ENCODE measurements at regions not wholly inside any gene's neighbourhood (a gene's known extent, or its start where the extent isn't known, plus 50 kb on each side); places are given as distances from the start of the nearest gene placed in this dataset.

DNA sequence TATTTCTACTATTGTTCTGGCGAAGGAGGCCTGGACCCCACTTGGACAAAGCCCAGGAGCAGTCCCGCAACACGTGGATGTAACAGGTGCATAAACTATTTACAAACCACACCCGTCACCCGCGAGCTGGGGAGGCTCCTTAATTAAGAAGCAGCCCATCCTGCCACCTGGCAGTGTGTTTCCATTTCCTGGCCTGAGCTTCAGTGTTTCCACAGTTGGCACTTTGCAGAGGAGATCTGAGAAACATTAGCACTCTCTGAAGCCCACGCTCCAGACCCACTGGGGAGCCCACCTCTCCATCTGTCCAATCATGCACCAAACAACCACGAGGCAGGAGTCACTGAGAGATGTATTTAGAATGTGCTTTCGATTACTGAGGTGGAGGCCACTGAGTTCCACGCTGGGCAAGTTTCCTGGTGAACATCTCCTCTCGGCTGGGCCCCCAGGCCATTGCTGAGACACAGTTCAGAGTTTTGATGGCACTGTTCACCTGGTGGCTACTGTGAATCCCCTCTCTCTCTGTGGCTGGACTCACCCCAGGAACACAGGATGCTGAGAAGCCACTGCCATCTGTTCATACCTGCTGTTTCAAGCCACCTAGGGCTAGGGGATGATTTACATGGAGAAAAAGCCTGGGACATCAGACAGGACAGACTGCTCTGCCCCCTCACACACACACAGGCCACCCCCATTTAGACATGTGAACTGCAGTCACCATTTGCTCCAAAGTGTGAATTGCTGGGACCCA, 129.1 kb downstream of the AIPL1 start:
- CTCF ChIA-PET, result no interaction called here
- Mint-ChIP-seq H3K36me3 (no peaks in the 10 kb centered on the region), H3K4me3 (no peak overlapping the region), H3K27me3 (ENCODE audit: low read depth) (no peaks in the 10 kb centered on the region; the same call in 1 of the 2 replicates), H3K27ac (no peak overlapping the region), H3K4me1 (peaks cover 4% of the 10 kb centered on the region), H3K9me3 (no peaks in the 10 kb centered on the region)
- ATAC-seq, result no peak
- TF ChIP-seq SOX15 (CRISPR knock-in tag; IDR thresholded peaks at IDR 0.05) (no peak), ZNF232 (CRISPR knock-in tag; IDR thresholded peaks at IDR 0.05) (no peak), SMAD3 (CRISPR knock-in tag; IDR thresholded peaks at IDR 0.05; ENCODE audit: borderline replicate concordance) (no peak), NFATC4 (CRISPR knock-in tag; IDR thresholded peaks at IDR 0.05) (no peak), TP53 (CRISPR knock-in tag; IDR thresholded peaks at IDR 0.05) (no peak), CREB1 (CRISPR knock-in tag; IDR thresholded peaks at IDR 0.05) (no peak)
- TF ChIP-seq, protein P1, sequence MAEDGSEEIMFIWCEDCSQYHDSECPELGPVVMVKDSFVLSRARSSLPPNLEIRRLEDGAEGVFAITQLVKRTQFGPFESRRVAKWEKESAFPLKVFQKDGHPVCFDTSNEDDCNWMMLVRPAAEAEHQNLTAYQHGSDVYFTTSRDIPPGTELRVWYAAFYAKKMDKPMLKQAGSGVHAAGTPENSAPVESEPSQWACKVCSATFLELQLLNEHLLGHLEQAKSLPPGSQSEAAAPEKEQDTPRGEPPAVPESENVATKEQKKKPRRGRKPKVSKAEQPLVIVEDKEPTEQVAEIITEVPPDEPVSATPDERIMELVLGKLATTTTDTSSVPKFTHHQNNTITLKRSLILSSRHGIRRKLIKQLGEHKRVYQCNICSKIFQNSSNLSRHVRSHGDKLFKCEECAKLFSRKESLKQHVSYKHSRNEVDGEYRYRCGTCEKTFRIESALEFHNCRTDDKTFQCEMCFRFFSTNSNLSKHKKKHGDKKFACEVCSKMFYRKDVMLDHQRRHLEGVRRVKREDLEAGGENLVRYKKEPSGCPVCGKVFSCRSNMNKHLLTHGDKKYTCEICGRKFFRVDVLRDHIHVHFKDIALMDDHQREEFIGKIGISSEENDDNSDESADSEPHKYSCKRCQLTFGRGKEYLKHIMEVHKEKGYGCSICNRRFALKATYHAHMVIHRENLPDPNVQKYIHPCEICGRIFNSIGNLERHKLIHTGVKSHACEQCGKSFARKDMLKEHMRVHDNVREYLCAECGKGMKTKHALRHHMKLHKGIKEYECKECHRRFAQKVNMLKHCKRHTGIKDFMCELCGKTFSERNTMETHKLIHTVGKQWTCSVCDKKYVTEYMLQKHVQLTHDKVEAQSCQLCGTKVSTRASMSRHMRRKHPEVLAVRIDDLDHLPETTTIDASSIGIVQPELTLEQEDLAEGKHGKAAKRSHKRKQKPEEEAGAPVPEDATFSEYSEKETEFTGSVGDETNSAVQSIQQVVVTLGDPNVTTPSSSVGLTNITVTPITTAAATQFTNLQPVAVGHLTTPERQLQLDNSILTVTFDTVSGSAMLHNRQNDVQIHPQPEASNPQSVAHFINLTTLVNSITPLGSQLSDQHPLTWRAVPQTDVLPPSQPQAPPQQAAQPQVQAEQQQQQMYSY (CRISPR knock-in tag; IDR thresholded peaks at IDR 0.05), result no peak
- TF ChIP-seq, protein P2, sequence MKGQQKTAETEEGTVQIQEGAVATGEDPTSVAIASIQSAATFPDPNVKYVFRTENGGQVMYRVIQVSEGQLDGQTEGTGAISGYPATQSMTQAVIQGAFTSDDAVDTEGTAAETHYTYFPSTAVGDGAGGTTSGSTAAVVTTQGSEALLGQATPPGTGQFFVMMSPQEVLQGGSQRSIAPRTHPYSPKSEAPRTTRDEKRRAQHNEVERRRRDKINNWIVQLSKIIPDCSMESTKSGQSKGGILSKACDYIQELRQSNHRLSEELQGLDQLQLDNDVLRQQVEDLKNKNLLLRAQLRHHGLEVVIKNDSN (CRISPR knock-in tag; IDR thresholded peaks at IDR 0.05), result no peak
- TF ChIP-seq, protein P3, sequence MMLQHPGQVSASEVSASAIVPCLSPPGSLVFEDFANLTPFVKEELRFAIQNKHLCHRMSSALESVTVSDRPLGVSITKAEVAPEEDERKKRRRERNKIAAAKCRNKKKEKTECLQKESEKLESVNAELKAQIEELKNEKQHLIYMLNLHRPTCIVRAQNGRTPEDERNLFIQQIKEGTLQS (CRISPR knock-in tag; conservative IDR thresholded peaks at IDR 0.05), result no peak
- no peak for DNase-seq (ENCODE audit: low spot score)
- POLR2A ChIA-PET, result no interaction called here

DNA sequence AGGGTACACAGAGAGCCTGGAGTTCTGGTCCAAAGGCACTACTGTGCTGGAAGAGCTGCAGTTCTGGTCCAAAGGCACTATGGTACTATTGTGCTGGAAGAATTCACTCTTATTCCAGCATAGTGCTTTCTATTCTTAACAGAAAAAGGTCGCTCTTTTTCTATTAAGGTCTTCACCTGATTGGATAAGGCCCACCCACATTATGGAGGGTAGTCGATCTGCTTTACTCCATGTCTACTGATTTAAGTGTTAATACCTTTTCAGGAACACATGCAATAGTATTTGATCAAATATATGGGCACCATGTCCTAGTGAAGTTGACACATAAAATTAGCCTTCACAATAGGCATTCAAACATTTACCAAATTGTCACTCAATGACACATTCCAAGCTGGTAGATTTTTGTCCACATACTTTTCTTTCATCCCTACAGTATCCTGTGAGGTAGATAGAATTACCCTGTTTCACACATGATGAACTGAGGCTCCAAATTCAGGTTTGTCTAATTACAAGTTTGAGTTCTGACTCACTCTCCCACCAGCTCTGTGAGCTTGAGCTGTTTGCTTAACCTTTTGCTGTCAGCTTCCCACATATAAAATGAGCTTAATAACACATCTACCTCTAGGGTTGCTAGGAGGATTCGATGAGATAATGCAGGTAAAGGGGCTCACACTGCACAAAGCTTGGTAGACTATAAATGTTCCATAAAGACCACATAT, 129.9 kb downstream of the AIPL1 start:
- no peak overlapping the region for H3K4me3 Mint-ChIP-seq
- no peaks in the 10 kb centered on the region for H3K36me3 Mint-ChIP-seq
- H3K27me3 Mint-ChIP-seq (ENCODE audit: low read depth), result no peaks in the 10 kb centered on the region; the same call in 1 of the 2 replicates
- H3K27ac Mint-ChIP-seq, result no peak overlapping the region
- CTCF ChIA-PET, result no interaction called here
- ATAC-seq (no peak), DNase-seq (ENCODE audit: low spot score) (no peak)
- POLR2A ChIA-PET, result no interaction called here
- peaks cover 4% of the 10 kb centered on the region for H3K4me1 Mint-ChIP-seq
- H3K9me3 Mint-ChIP-seq, result no peaks in the 10 kb centered on the region
- TF ChIP-seq, protein P4, sequence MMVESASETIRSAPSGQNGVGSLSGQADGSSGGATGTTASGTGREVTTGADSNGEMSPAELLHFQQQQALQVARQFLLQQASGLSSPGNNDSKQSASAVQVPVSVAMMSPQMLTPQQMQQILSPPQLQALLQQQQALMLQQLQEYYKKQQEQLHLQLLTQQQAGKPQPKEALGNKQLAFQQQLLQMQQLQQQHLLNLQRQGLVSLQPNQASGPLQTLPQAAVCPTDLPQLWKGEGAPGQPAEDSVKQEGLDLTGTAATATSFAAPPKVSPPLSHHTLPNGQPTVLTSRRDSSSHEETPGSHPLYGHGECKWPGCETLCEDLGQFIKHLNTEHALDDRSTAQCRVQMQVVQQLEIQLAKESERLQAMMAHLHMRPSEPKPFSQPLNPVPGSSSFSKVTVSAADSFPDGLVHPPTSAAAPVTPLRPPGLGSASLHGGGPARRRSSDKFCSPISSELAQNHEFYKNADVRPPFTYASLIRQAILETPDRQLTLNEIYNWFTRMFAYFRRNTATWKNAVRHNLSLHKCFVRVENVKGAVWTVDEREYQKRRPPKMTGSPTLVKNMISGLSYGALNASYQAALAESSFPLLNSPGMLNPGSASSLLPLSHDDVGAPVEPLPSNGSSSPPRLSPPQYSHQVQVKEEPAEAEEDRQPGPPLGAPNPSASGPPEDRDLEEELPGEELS (CRISPR knock-in tag; IDR thresholded peaks at IDR 0.05), result no peak
- TF ChIP-seq NFE2L1 (CRISPR knock-in tag; IDR thresholded peaks at IDR 0.05) (no peak), SMAD4 (CRISPR knock-in tag; IDR thresholded peaks at IDR 0.05) (no peak), ZBTB21 (CRISPR knock-in tag; IDR thresholded peaks at IDR 0.05; ENCODE audit: borderline replicate concordance) (no peak), GTF2I (CRISPR knock-in tag; conservative IDR thresholded peaks at IDR 0.05) (no peak), NR1H2 (CRISPR knock-in tag; IDR thresholded peaks at IDR 0.05) (no peak)
- TF ChIP-seq, protein P5, sequence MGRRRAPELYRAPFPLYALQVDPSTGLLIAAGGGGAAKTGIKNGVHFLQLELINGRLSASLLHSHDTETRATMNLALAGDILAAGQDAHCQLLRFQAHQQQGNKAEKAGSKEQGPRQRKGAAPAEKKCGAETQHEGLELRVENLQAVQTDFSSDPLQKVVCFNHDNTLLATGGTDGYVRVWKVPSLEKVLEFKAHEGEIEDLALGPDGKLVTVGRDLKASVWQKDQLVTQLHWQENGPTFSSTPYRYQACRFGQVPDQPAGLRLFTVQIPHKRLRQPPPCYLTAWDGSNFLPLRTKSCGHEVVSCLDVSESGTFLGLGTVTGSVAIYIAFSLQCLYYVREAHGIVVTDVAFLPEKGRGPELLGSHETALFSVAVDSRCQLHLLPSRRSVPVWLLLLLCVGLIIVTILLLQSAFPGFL (CRISPR knock-in tag; IDR thresholded peaks at IDR 0.05; ENCODE audit: borderline replicate concordance), result no peak
- TF ChIP-seq, protein P6, sequence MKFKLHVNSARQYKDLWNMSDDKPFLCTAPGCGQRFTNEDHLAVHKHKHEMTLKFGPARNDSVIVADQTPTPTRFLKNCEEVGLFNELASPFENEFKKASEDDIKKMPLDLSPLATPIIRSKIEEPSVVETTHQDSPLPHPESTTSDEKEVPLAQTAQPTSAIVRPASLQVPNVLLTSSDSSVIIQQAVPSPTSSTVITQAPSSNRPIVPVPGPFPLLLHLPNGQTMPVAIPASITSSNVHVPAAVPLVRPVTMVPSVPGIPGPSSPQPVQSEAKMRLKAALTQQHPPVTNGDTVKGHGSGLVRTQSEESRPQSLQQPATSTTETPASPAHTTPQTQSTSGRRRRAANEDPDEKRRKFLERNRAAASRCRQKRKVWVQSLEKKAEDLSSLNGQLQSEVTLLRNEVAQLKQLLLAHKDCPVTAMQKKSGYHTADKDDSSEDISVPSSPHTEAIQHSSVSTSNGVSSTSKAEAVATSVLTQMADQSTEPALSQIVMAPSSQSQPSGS (CRISPR knock-in tag; IDR thresholded peaks at IDR 0.05; ENCODE audit: borderline replicate concordance, low read depth), result no peak
- TF ChIP-seq, protein P7, sequence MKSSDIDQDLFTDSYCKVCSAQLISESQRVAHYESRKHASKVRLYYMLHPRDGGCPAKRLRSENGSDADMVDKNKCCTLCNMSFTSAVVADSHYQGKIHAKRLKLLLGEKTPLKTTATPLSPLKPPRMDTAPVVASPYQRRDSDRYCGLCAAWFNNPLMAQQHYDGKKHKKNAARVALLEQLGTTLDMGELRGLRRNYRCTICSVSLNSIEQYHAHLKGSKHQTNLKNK (CRISPR knock-in tag; IDR thresholded peaks at IDR 0.05), result no peak
- TF ChIP-seq, protein P8, sequence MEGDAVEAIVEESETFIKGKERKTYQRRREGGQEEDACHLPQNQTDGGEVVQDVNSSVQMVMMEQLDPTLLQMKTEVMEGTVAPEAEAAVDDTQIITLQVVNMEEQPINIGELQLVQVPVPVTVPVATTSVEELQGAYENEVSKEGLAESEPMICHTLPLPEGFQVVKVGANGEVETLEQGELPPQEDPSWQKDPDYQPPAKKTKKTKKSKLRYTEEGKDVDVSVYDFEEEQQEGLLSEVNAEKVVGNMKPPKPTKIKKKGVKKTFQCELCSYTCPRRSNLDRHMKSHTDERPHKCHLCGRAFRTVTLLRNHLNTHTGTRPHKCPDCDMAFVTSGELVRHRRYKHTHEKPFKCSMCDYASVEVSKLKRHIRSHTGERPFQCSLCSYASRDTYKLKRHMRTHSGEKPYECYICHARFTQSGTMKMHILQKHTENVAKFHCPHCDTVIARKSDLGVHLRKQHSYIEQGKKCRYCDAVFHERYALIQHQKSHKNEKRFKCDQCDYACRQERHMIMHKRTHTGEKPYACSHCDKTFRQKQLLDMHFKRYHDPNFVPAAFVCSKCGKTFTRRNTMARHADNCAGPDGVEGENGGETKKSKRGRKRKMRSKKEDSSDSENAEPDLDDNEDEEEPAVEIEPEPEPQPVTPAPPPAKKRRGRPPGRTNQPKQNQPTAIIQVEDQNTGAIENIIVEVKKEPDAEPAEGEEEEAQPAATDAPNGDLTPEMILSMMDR (IDR thresholded peaks at IDR 0.05), result no peak
